Muscle of leg (tissue), 3 donors: ENCODE measurements at regions not wholly inside any gene's neighbourhood (a gene's known extent, or its start where the extent isn't known, plus 50 kb on each side); places are given as distances from the start of the nearest gene placed in this dataset.

Source experiments
- DNase-seq: peaks from one replicate; pipeline ENCODE4 v3.0.0; 2013
- H3K27ac ChIP-seq: one replicate; pipeline ENCODE4 v1.5.1; 2013; ENCODE audit warnings: mild to moderate bottlenecking, low read length, control low read depth
- H3K27me3 ChIP-seq: one replicate; pipeline ENCODE4 v1.6.1; 2013; ENCODE audit warnings: low read length; ENCODE audit not compliant: control insufficient read depth, insufficient read depth
- H3K36me3 ChIP-seq: one replicate; pipeline ENCODE4 v1.6.1; 2013; ENCODE audit warnings: low read length; ENCODE audit not compliant: control insufficient read depth, insufficient read depth
- H3K4me1 ChIP-seq: one replicate; pipeline ENCODE4 v1.6.1; 2013; ENCODE audit warnings: low read length; ENCODE audit not compliant: control insufficient read depth, insufficient read depth
- H3K4me3 ChIP-seq: one replicate; pipeline ENCODE4 v1.5.1; 2013; ENCODE audit warnings: low read length, control low read depth
- H3K9me3 ChIP-seq: replicated peaks from 2 replicates; pipeline ENCODE4 v1.6.1; 2013; ENCODE audit warnings: low read depth, low read length; ENCODE audit not compliant: control insufficient read depth
- WGBS: methylation state at CpG from one replicate; pipeline ENCODE4 v1.1.5; 2013; ENCODE audit warnings: missing lambda C conversion rate; ENCODE audit not compliant: insufficient coverage; 5-methylcytosine and 5-hydroxymethylcytosine counted together

- Histone ChIP-seq H3K4me3 (no peak overlapping the region), H3K36me3 (no peaks in the 10 kb centered on the region), H3K4me1 (peaks cover 3% of the 10 kb centered on the region), H3K27ac (peak overlapping the region; percentile 77), H3K27me3 (peaks cover 2% of the 10 kb centered on the region), H3K9me3 (no peaks in the 10 kb centered on the region)
- WGBS, result no CpG with 5 or more reads among the region's 2 CpGs
- DNase-seq, result peak; percentile 14
Measured at GRCh38 chr9:108245331-108245730, 610.5 kb downstream of the ACTL7B start.

GRCh38 chr9:108244686-108245085, 611.1 kb downstream of the ACTL7B start:
- Histone ChIP-seq H3K27me3 (peaks cover 2% of the 10 kb centered on the region), H3K9me3 (no peaks in the 10 kb centered on the region), H3K4me3 (no peak overlapping the region), H3K36me3 (no peaks in the 10 kb centered on the region), H3K4me1 (peaks cover 3% of the 10 kb centered on the region), H3K27ac (peak overlapping the region; percentile 77)
- peak; percentile 82 for DNase-seq

GRCh38 chr9:108241384-108242073, 614.3 kb downstream of the ACTL7B start:
- peaks cover 2% of the 10 kb centered on the region for H3K27me3 ChIP-seq
- no peaks in the 10 kb centered on the region for H3K9me3 ChIP-seq
- no CpG with 5 or more reads among the region's 1 CpG for WGBS
- H3K36me3 ChIP-seq, result no peaks in the 10 kb centered on the region
- DNase-seq, result no peak
- no peak overlapping the region for H3K4me3 ChIP-seq
- H3K27ac ChIP-seq, result no peak overlapping the region
- peaks cover 3% of the 10 kb centered on the region for H3K4me1 ChIP-seq

- WGBS, result no CpG with 5 or more reads among the region's 2 CpGs
- Histone ChIP-seq H3K36me3 (no peaks in the 10 kb centered on the region), H3K27ac (peak overlapping the region; percentile 38), H3K4me3 (no peak overlapping the region), H3K9me3 (no peaks in the 10 kb centered on the region), H3K27me3 (peaks cover 2% of the 10 kb centered on the region), H3K4me1 (peaks cover 2% of the 10 kb centered on the region)
- DNase-seq, result peak; percentile 68
Measured at GRCh38 chr9:108239696-108240321, 616.0 kb downstream of the ACTL7B start.

- Histone ChIP-seq H3K9me3 (no peaks in the 10 kb centered on the region), H3K4me3 (no peak overlapping the region), H3K27me3 (no peaks in the 10 kb centered on the region), H3K4me1 (no peaks in the 10 kb centered on the region), H3K36me3 (no peaks in the 10 kb centered on the region), H3K27ac (no peak overlapping the region)
- WGBS, result 100% methylated on average over 1 of the region's 3 CpGs
- no peak for DNase-seq
Measured at GRCh38 chr9:108235609-108236008, 620.2 kb downstream of the ACTL7B start.

GRCh38 chr9:108234811-108235210, 621.0 kb downstream of the ACTL7B start:
- no peaks in the 10 kb centered on the region for H3K36me3 ChIP-seq
- H3K27me3 ChIP-seq, result no peaks in the 10 kb centered on the region
- no peak overlapping the region for H3K27ac ChIP-seq
- H3K4me3 ChIP-seq, result no peak overlapping the region
- no peaks in the 10 kb centered on the region for H3K4me1 ChIP-seq
- DNase-seq, result peak; percentile 71
- WGBS, result 40% methylated on average over 4 of the region's 5 CpGs
- H3K9me3 ChIP-seq, result no peaks in the 10 kb centered on the region

- Histone ChIP-seq H3K36me3 (no peaks in the 10 kb centered on the region), H3K4me1 (peaks cover 3% of the 10 kb centered on the region), H3K4me3 (no peak overlapping the region), H3K9me3 (no peaks in the 10 kb centered on the region), H3K27ac (no peak overlapping the region), H3K27me3 (no peaks in the 10 kb centered on the region)
- 100% methylated on average over 1 of the region's 5 CpGs for WGBS
- DNase-seq, result peak; percentile 70
Measured at GRCh38 chr9:108225149-108225800, 630.5 kb downstream of the ACTL7B start.

DNA sequence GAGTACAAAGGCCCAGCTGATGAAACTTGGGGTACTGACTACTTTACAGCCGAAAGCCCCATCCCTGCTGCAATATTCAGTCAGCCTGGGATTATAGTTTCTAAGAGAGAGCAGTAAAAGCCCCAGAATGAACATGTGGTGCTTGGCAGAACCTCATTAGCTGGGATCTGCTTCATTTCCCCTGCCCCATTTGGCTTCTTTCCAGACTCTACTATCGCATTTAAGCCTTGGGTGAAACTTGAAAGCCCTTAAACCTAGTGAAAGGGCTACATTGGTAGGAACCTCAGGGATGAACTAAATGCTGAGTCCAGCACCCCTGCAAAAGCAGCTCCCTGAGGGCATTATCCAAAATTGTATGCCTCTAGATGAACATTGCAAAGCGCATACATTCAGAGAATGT, 631.1 kb downstream of the ACTL7B start:
- H3K9me3 ChIP-seq, result no peaks in the 10 kb centered on the region
- H3K36me3 ChIP-seq, result no peaks in the 10 kb centered on the region
- H3K4me1 ChIP-seq, result peaks cover 3% of the 10 kb centered on the region
- 57% methylated on average over 2 of the region's 3 CpGs for WGBS
- DNase-seq, result no peak
- H3K27ac ChIP-seq, result no peak overlapping the region
- H3K4me3 ChIP-seq, result no peak overlapping the region
- no peaks in the 10 kb centered on the region for H3K27me3 ChIP-seq

DNA sequence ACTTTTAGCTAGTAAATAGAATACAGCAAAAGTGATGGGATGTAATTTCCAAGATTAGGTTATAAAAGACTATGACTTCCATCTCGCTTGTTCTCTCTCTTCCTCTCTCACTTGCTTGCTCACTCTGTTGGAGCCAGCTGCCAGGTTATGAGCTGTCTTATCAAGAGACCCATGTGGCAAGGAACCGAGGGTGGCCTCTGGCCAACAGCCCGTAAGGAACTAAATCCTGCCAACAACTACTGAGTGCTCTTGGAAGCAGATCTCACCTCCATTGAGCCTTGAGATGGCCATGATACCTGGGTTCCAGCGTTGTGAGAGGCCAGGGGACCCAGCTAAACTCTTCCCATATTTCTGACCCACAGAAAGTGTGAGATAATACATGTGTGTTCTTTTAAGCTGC, 636.1 kb downstream of the ACTL7B start:
- Histone ChIP-seq H3K4me3 (no peak overlapping the region), H3K27ac (no peak overlapping the region), H3K9me3 (no peaks in the 10 kb centered on the region), H3K4me1 (peaks cover under 1% of the 10 kb centered on the region), H3K36me3 (no peaks in the 10 kb centered on the region), H3K27me3 (no peaks in the 10 kb centered on the region)
- no peak for DNase-seq
- WGBS, result 66% methylated on average over 2 of the region's 4 CpGs

GRCh38 chr9:108217431-108218349, 638.1 kb downstream of the ACTL7B start:
- H3K4me3 ChIP-seq, result no peak overlapping the region
- H3K4me1 ChIP-seq, result no peaks in the 10 kb centered on the region
- DNase-seq, result peak; percentile 51
- 39% methylated on average over 3 of the region's 12 CpGs for WGBS
- no peaks in the 10 kb centered on the region for H3K9me3 ChIP-seq
- H3K36me3 ChIP-seq, result no peaks in the 10 kb centered on the region
- H3K27me3 ChIP-seq, result no peaks in the 10 kb centered on the region
- H3K27ac ChIP-seq, result no peak overlapping the region
